H1 (cell line): ENCODE measurements at regions not wholly inside any gene's neighbourhood (a gene's known extent, or its start where the extent isn't known, plus 50 kb on each side); places are given as distances from the start of the nearest gene placed in this dataset.

Experiments
- CTCF ChIA-PET: fragments of 300-600 bp; sonication (Branson Sonifier 250); formaldehyde crosslinking; loops from one replicate; lab custom pipeline; 2021; ENCODE audit not compliant: partially characterized antibody; lab: Charles Lee
- POLR2A ChIA-PET: fragments of 300-600 bp; sonication (Branson Sonifier 250); formaldehyde crosslinking; loops from one replicate; lab custom pipeline; 2021; ENCODE audit warnings: inconsistent platforms; ENCODE audit not compliant: partially characterized antibody; lab: Charles Lee
- DNase-seq, 2 experiments: peaks; one replicate each; pipeline versions ENCODE4 v3.0.0 to v3.0.0-alpha.2; 2010 to 2022; ENCODE audit warnings: low spot score in 2 of 2, low read depth in 1 of 2, mixed read lengths in 1 of 2
- FAIRE-seq: peaks from 2 replicates; lab custom pipeline; 2011; peaks lifted over from hg19 to GRCh38; lab: Jason Lieb, UNC
- H2AFZ ChIP-seq: 2 replicates; pipeline ENCODE4 v1.8.1; 2012; ENCODE audit warnings: low read length, inconsistent platforms
- H2AK5ac ChIP-seq: 2 replicates; pipeline ENCODE4 v1.6.1; 2013; ENCODE audit warnings: low read depth, low read length
- H2BK120ac ChIP-seq: replicated peaks from 2 replicates; pipeline ENCODE3; 2013; ENCODE audit warnings: low read depth, low read length, inconsistent platforms
- H2BK12ac ChIP-seq: 2 replicates; pipeline ENCODE4 v1.6.1; 2013; ENCODE audit warnings: low read depth, low read length
- H2BK15ac ChIP-seq: 2 replicates; pipeline ENCODE4 v1.6.1; 2013; ENCODE audit warnings: low read length
- H2BK20ac ChIP-seq: 2 replicates; pipeline ENCODE4 v1.6.1; 2013; ENCODE audit warnings: low read length
- H2BK5ac ChIP-seq: 2 replicates; pipeline ENCODE4 v1.6.1; 2013; ENCODE audit warnings: low read depth, low read length
- H3K14ac ChIP-seq: 2 replicates; pipeline ENCODE4 v1.6.1; 2013; ENCODE audit warnings: inconsistent platforms; ENCODE audit not compliant: insufficient read length
- H3K18ac ChIP-seq: 2 replicates; pipeline ENCODE4 v1.6.1; 2013; ENCODE audit warnings: low read length; ENCODE audit errors: extremely low read depth
- H3K23ac ChIP-seq: 2 replicates; pipeline ENCODE4 v1.6.1; 2013; ENCODE audit warnings: inconsistent platforms; ENCODE audit not compliant: insufficient read length
- H3K23me2 ChIP-seq: 2 replicates; pipeline ENCODE4 v1.6.1; 2013; ENCODE audit warnings: low read depth, low read length
- H3K27ac ChIP-seq: 2 replicates; pipeline ENCODE4 v1.6.1; 2011; ENCODE audit warnings: low read depth, low read length, inconsistent platforms
- H3K27me3 ChIP-seq, 4 experiments: replicated peaks in 1 of 4; 1 replicate in 1 of 4; 2 replicates in 3 of 4; pipeline versions ENCODE4 v1.6.1 to v1.8.1; 2011 to 2013; ENCODE audit warnings: low read length in 3 of 4, mild to moderate bottlenecking in 3 of 4, inconsistent platforms in 2 of 4, mixed read lengths in 2 of 4, moderate library complexity in 1 of 4; ENCODE audit not compliant: control insufficient read depth in 3 of 4, insufficient read depth in 3 of 4; ENCODE audit errors: extremely low read depth in 1 of 4
- H3K36me3 ChIP-seq, 4 experiments: 2 replicates each; pipeline versions ENCODE4 v1.6.1 to v1.8.1; 2011 to 2013; ENCODE audit warnings: mild to moderate bottlenecking in 4 of 4, low read length in 3 of 4, moderate library complexity in 2 of 4, control low read depth in 1 of 4, inconsistent platforms in 1 of 4; ENCODE audit not compliant: insufficient read depth in 4 of 4, control insufficient read depth in 2 of 4
- H3K4ac ChIP-seq: replicated peaks from 2 replicates; pipeline ENCODE3; 2013; ENCODE audit warnings: low read length, low read depth, mixed read lengths, inconsistent platforms; ENCODE audit not compliant: insufficient read length
- H3K4me1 ChIP-seq, 4 experiments: replicated peaks in 1 of 4; 1 replicate in 1 of 4; 2 replicates in 3 of 4; pipeline versions ENCODE4 v1.6.1 to v1.8.1; 2011 to 2013; ENCODE audit warnings: low read length in 3 of 4, inconsistent platforms in 2 of 4, mixed read lengths in 1 of 4; ENCODE audit not compliant: insufficient read depth in 4 of 4, control insufficient read depth in 3 of 4
- H3K4me2 ChIP-seq, 2 experiments: 2 replicates each; pipeline versions ENCODE4 v1.6.1 to v1.8.1; 2011 to 2013; ENCODE audit warnings: low read depth in 2 of 2, low read length in 2 of 2, control low read depth in 1 of 2, inconsistent platforms in 1 of 2, mild to moderate bottlenecking in 1 of 2; ENCODE audit not compliant: insufficient read depth in 1 of 2
- H3K4me3 ChIP-seq, 4 experiments: fragments of 200-600, 300-600 bp in 1 of 4; sonication (generic), shearing (Covaris generic), sonication (Bioruptor Twin) in 1 of 4; 2 replicates each; pipeline versions ENCODE4 v1.5.1 to v1.8.1; 2011 to 2016; ENCODE audit warnings: low read length in 4 of 4, low read depth in 3 of 4, control low read depth in 2 of 4, inconsistent platforms in 2 of 4, mild to moderate bottlenecking in 2 of 4, mixed read lengths in 1 of 4, moderate library complexity in 1 of 4; ENCODE audit not compliant: insufficient read depth in 2 of 4; ENCODE audit errors: extremely low read depth in 1 of 4
- H3K56ac ChIP-seq: replicated peaks from 2 replicates; pipeline ENCODE3; 2013; ENCODE audit warnings: low read depth, mild to moderate bottlenecking, mixed read lengths, low read length, inconsistent platforms; ENCODE audit not compliant: insufficient read length
- H3K79me1 ChIP-seq: 2 replicates; pipeline ENCODE4 v1.6.1; 2013; ENCODE audit warnings: low read depth, low read length, control low read depth
- H3K79me2 ChIP-seq, 2 experiments: 2 replicates each; pipeline versions ENCODE4 v1.6.1 to v1.8.1; 2012 to 2013; ENCODE audit warnings: low read length in 2 of 2, mild to moderate bottlenecking in 2 of 2, inconsistent platforms in 1 of 2; ENCODE audit not compliant: insufficient read depth in 2 of 2, control insufficient read depth in 1 of 2
- H3K9ac ChIP-seq, 4 experiments: replicated peaks in 1 of 4; 1 replicate in 1 of 4; 2 replicates in 3 of 4; pipeline versions ENCODE4 v1.6.1 to v1.8.1; 2011 to 2013; ENCODE audit warnings: low read depth in 3 of 4, low read length in 3 of 4, control low read depth in 2 of 4, mild to moderate bottlenecking in 2 of 4, moderate library complexity in 2 of 4, inconsistent platforms in 1 of 4; ENCODE audit errors: extremely low read depth in 1 of 4
- H3K9me3 ChIP-seq, 2 experiments: 2 replicates each; pipeline versions ENCODE4 v1.6.1 to v1.8.1; 2012 to 2013; ENCODE audit warnings: mild to moderate bottlenecking in 2 of 2, moderate library complexity in 2 of 2, control low read depth in 1 of 2, inconsistent platforms in 1 of 2, low read depth in 1 of 2, low read length in 1 of 2, mixed read lengths in 1 of 2; ENCODE audit not compliant: insufficient read depth in 2 of 2
- H4K20me1 ChIP-seq, 2 experiments: replicated peaks in 1 of 2; 2 replicates each; pipeline versions ENCODE3 to v1.8.1; 2011 to 2013; ENCODE audit warnings: inconsistent platforms in 2 of 2, low read length in 2 of 2, mild to moderate bottlenecking in 1 of 2; ENCODE audit not compliant: insufficient read depth in 2 of 2, control insufficient read depth in 1 of 2
- H4K5ac ChIP-seq: 2 replicates; pipeline ENCODE4 v1.6.1; 2013; ENCODE audit warnings: low read length, low read depth, mixed read lengths, inconsistent platforms; ENCODE audit not compliant: insufficient read length
- H4K8ac ChIP-seq: 2 replicates; pipeline ENCODE4 v1.8.0; 2013; ENCODE audit warnings: mild to moderate bottlenecking, moderate library complexity, low read length, inconsistent platforms; ENCODE audit not compliant: insufficient read depth; ENCODE audit errors: extremely low read depth
- H4K91ac ChIP-seq: replicated peaks from 2 replicates; pipeline ENCODE3; 2013; ENCODE audit warnings: low read length, mixed read lengths, inconsistent platforms; ENCODE audit not compliant: insufficient read length
- BCL11A ChIP-seq, 2 experiments: IDR thresholded peaks; one replicate each; pipeline ENCODE4 v1.6.1; 2011; ENCODE audit warnings: low read depth in 2 of 2, low read length in 2 of 2, mild to moderate bottlenecking in 2 of 2
- CBX5 ChIP-seq: fragments of 300-800, 300-1000 bp; sonication (generic); IDR thresholded peaks from 2 replicates; pipeline ENCODE4 v1.7.1; 2016; ENCODE audit warnings: antibody characterized with exemption, low read length, low read depth
- CHD1 ChIP-seq: IDR thresholded peaks from 2 replicates; pipeline ENCODE4 v1.6.1; 2012; ENCODE audit warnings: low read depth, low read length, improper control_type of control experiment
- CHD2 ChIP-seq: IDR thresholded peaks from 2 replicates; pipeline ENCODE4 v1.6.1; 2012; ENCODE audit warnings: low read length, improper control_type of control experiment
- CREB1 ChIP-seq: IDR thresholded peaks from 2 replicates; pipeline ENCODE4 v1.6.1; 2012; ENCODE audit warnings: inconsistent platforms
- EZH2 ChIP-seq: fragments of 200-600 bp; sonication (generic); IDR thresholded peaks from 2 replicates; pipeline ENCODE4 v1.7.1; 2012; ENCODE audit warnings: low read depth, mild to moderate bottlenecking, moderate library complexity, low read length, inconsistent platforms; ENCODE audit not compliant: severe bottlenecking
- KDM1A ChIP-seq: fragments of 200-600, 300-600 bp; sonication (generic); IDR thresholded peaks from 2 replicates; pipeline ENCODE4 v1.7.1; 2016; ENCODE audit warnings: mild to moderate bottlenecking, low read length, borderline replicate concordance
- MAFK ChIP-seq: IDR thresholded peaks from 2 replicates; pipeline ENCODE4 v1.6.1; 2012; ENCODE audit warnings: low read depth, mild to moderate bottlenecking, improper control_type of control experiment, low read length
- NANOG ChIP-seq: IDR thresholded peaks from 2 replicates; pipeline ENCODE4 v1.6.1; 2011; ENCODE audit warnings: low read length, low read depth, mild to moderate bottlenecking, inconsistent platforms; ENCODE audit not compliant: insufficient read depth, poor library complexity, severe bottlenecking
- PHF8 ChIP-seq: fragments of 200-600 bp; sonication (generic); conservative IDR thresholded peaks from 2 replicates; pipeline ENCODE4 v1.7.1; 2012; ENCODE audit warnings: low read depth, mild to moderate bottlenecking, inconsistent platforms, low read length, moderate library complexity
- POLR2A ChIP-seq, 2 experiments: IDR thresholded peaks; 1 replicate in 1 of 2; 2 replicates in 1 of 2; pipeline ENCODE4 v1.6.1; 2011; ENCODE audit warnings: low read depth in 2 of 2, low read length in 2 of 2, mild to moderate bottlenecking in 2 of 2; ENCODE audit errors: control extremely low read depth in 1 of 2
- POU5F1 ChIP-seq: IDR thresholded peaks from 2 replicates; pipeline ENCODE4 v1.6.1; 2011; ENCODE audit warnings: low read depth, mild to moderate bottlenecking, low read length, moderate library complexity
- SIX5 ChIP-seq: IDR thresholded peaks from 2 replicates; pipeline ENCODE4 v1.6.1; 2011; ENCODE audit warnings: mild to moderate bottlenecking, low read depth, low read length
- TAF7 ChIP-seq: optimal IDR thresholded peaks from 2 replicates; pipeline ENCODE3; 2011; ENCODE audit warnings: low read depth, mild to moderate bottlenecking, inconsistent platforms, low read length, moderate library complexity, borderline replicate concordance
- YY1 ChIP-seq: IDR thresholded peaks from 2 replicates; pipeline ENCODE4 v1.6.1; 2011; ENCODE audit warnings: low read depth, mild to moderate bottlenecking, low read length
- WGBS, 2 experiments: shearing (Covaris generic) in 1 of 2; methylation state at CpG; one replicate each; pipeline versions ENCODE4 v1.1.6 to v1.1.7; 2013 to 2015; ENCODE audit warnings: low lambda C conversion rate in 2 of 2, mixed read lengths in 2 of 2, inconsistent platforms in 1 of 2, low coverage in 1 of 2, missing lambda C conversion rate in 1 of 2; ENCODE audit not compliant: insufficient replicate concordance in 2 of 2, insufficient coverage in 1 of 2, insufficient read length in 1 of 2; ENCODE audit errors: extremely low coverage in 1 of 2, missing lambda C conversion rate in 1 of 2; 5-methylcytosine and 5-hydroxymethylcytosine counted together
- TF ChIP-seq, protein P1 (sequence below): IDR thresholded peaks from 2 replicates; pipeline ENCODE4 v1.6.1; 2011; ENCODE audit warnings: low read depth, mild to moderate bottlenecking, low read length; ENCODE audit not compliant: insufficient read depth

GRCh38 chr14:101352567-101352966 lies 208.7 kb upstream of the DIO3 start:
- Histone ChIP-seq H3K14ac (no peak overlapping the region), H3K79me2 (no peaks in the 10 kb centered on the region), H3K9ac (no peak overlapping the region), H3K36me3 (no peaks in the 10 kb centered on the region), H3K18ac (no peak overlapping the region), H2BK5ac (no peak overlapping the region), H2AFZ (no peak overlapping the region), H3K4me3 (no peak overlapping the region), H3K4ac (no peak overlapping the region), H2BK15ac (no peak overlapping the region), H2BK12ac (no peak overlapping the region), H3K23ac (no peak overlapping the region), H3K9me3 (peaks cover 0 to 10% of the 10 kb centered on the region in 2 experiments; a peak in 2 of 4 replicates), H4K20me1 (peaks cover 0 to 2% of the 10 kb centered on the region in 2 experiments), H4K5ac (no peak overlapping the region), H3K56ac (no peak overlapping the region), H3K27me3 (no peaks in the 10 kb centered on the region), H3K79me1 (no peaks in the 10 kb centered on the region), H2BK120ac (no peak overlapping the region), H2BK20ac (no peak overlapping the region), H4K8ac (no peak overlapping the region), H2AK5ac (no peak overlapping the region), H3K23me2 (no peaks in the 10 kb centered on the region), H4K91ac (no peak overlapping the region), H3K4me1 (no peaks in the 10 kb centered on the region), H3K4me2 (no peak overlapping the region), H3K27ac (no peak overlapping the region)
- no peak for FAIRE-seq
- ChIA-PET CTCF (interaction anchor here (1.5 kb wide), 1 partner anchor 16 kb away, joined by 3 read pairs; no protein-coding TSS in a partner anchor), POLR2A (no interaction called here)
- 97% methylated on average over 3 of the region's 8 CpGs; no CpG with 5 or more reads in 1 of the 2 experiments for WGBS, 2 experiments
- peak in 1 of 2 experiments; percentile 4 for DNase-seq
- TF ChIP-seq SIX5 (no peak), CHD1 (no peak), POU5F1 (no peak), POLR2A (IDR thresholded peaks at IDR 0.05; ENCODE audit: control extremely low read depth in 1 of 2, low read depth in 2 of 2, low read length in 2 of 2) (no peak), NANOG (no peak), YY1 (no peak), PHF8 (no peak), BCL11A (IDR thresholded peaks at IDR 0.05; ENCODE audit: low read depth in 2 of 2, low read length in 2 of 2) (no peak), TAF7 (no peak), CBX5 (no peak), KDM1A (no peak), CHD2 (no peak), CREB1 (no peak), MAFK (no peak), EZH2 (no peak)
- TF ChIP-seq, protein P1, sequence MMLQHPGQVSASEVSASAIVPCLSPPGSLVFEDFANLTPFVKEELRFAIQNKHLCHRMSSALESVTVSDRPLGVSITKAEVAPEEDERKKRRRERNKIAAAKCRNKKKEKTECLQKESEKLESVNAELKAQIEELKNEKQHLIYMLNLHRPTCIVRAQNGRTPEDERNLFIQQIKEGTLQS, result no peak
